SK-N-SH (cell line): ENCODE measurements at regions not wholly inside any gene's neighbourhood (a gene's known extent, or its start where the extent isn't known, plus 50 kb on each side); places are given as distances from the start of the nearest gene placed in this dataset.

Experiments used
- CTCF ChIA-PET: fragments of 300-600, 350-600 bp; formaldehyde crosslinking; extraction: SDS; loops from one replicate; lab custom pipeline; 2021; lab: Yijun Ruan, JAX
- POLR2A ChIA-PET: fragments of 350-600 bp; sonication (Branson Sonifier 250); formaldehyde crosslinking; extraction: SDS; loops from one replicate; lab custom pipeline; 2020; ENCODE audit warnings: antibody characterized with exemption, inconsistent platforms; lab: Yijun Ruan, JAX
- DNase-seq: peaks from one replicate; pipeline ENCODE4 v3.0.0; 2012
- H2AFZ ChIP-seq: fragments of 200-600 bp; sonication (generic); 2 replicates; pipeline ENCODE4 v1.8.1; 2016; ENCODE audit warnings: antibody characterized with exemption, mild to moderate bottlenecking, low read depth
- H3F3A ChIP-seq: fragments of 200-600 bp; sonication (generic); replicated peaks from 2 replicates; pipeline ENCODE3; 2016; ENCODE audit warnings: antibody characterized with exemption, mild to moderate bottlenecking; ENCODE audit not compliant: insufficient read depth
- H3K27ac ChIP-seq, 2 experiments: fragments of 200-500 bp in 1 of 2; fragments of 200-600 bp in 1 of 2; sonication (Bioruptor generic) in 1 of 2; sonication (generic), shearing (Covaris generic) in 1 of 2; 2 replicates each; pipeline versions ENCODE4 v1.5.1 to v1.6.1; 2014 to 2016; ENCODE audit warnings: low read depth in 2 of 2, inconsistent platforms in 1 of 2, low read length in 1 of 2, mild to moderate bottlenecking in 1 of 2, mixed read lengths in 1 of 2
- H3K27me3 ChIP-seq: fragments of 200-600 bp; sonication (generic), shearing (Covaris generic); 2 replicates; pipeline ENCODE4 v1.6.1; 2016; ENCODE audit warnings: mixed run types; ENCODE audit not compliant: insufficient read depth
- H3K36me3 ChIP-seq, 2 experiments: fragments of 200-500 bp in 1 of 2; fragments of 200-600 bp in 1 of 2; sonication (Bioruptor generic) in 1 of 2; sonication (generic) in 1 of 2; replicated peaks in 1 of 2; 2 replicates each; pipeline versions ENCODE3 to v1.5.1; 2014 to 2016; ENCODE audit warnings: low read length in 1 of 2, mild to moderate bottlenecking in 1 of 2; ENCODE audit not compliant: insufficient read depth in 2 of 2, control insufficient read depth in 1 of 2
- H3K4me1 ChIP-seq, 2 experiments: fragments of 200-500 bp in 1 of 2; fragments of 200-600 bp in 1 of 2; sonication (Bioruptor generic) in 1 of 2; sonication (generic), shearing (Covaris generic) in 1 of 2; 2 replicates each; pipeline versions ENCODE4 v1.5.1 to v1.6.1; 2014 to 2016; ENCODE audit warnings: low read depth in 1 of 2, low read length in 1 of 2, mixed run types in 1 of 2; ENCODE audit not compliant: insufficient read depth in 2 of 2, control insufficient read depth in 1 of 2
- H3K4me2 ChIP-seq: fragments of 200-600 bp; sonication (generic), shearing (Covaris generic); 2 replicates; pipeline ENCODE4 v1.6.1; 2017; ENCODE audit warnings: mixed run types
- H3K4me3 ChIP-seq, 2 experiments: fragments of 200-500 bp in 1 of 2; fragments of 200-600 bp in 1 of 2; sonication (Bioruptor generic) in 1 of 2; sonication (generic), shearing (Covaris generic) in 1 of 2; 2 replicates each; pipeline versions ENCODE4 v1.5.1 to v1.8.1; 2014 to 2016; ENCODE audit warnings: low read depth in 2 of 2, inconsistent platforms in 1 of 2, low read length in 1 of 2, mild to moderate bottlenecking in 1 of 2, mixed read lengths in 1 of 2, moderate library complexity in 1 of 2
- H3K79me2 ChIP-seq: fragments of 200-600 bp; sonication (generic); 2 replicates; pipeline ENCODE4 v1.8.1; 2017; ENCODE audit warnings: mild to moderate bottlenecking; ENCODE audit not compliant: insufficient read depth
- H3K9ac ChIP-seq: fragments of 200-600 bp; sonication (generic); 2 replicates; pipeline ENCODE4 v1.6.1; 2017; ENCODE audit warnings: mixed run types
- H3K9me2 ChIP-seq: fragments of 200-600 bp; sonication (generic); 2 replicates; pipeline ENCODE4 v1.6.1; 2017; ENCODE audit warnings: mixed run types
- H3K9me3 ChIP-seq: fragments of 200-600 bp; sonication (generic); 2 replicates; pipeline ENCODE4 v1.6.1; 2017; ENCODE audit warnings: mixed run types, mild to moderate bottlenecking, moderate library complexity
- H4K20me1 ChIP-seq: fragments of 200-600 bp; sonication (generic); 2 replicates; pipeline ENCODE4 v1.6.1; 2017; ENCODE audit warnings: mild to moderate bottlenecking, mixed run types; ENCODE audit not compliant: insufficient read depth
- FOXJ3 ChIP-seq: sonication (generic); formaldehyde crosslinking; IDR thresholded peaks from 2 replicates; pipeline ENCODE4 v1.5.1; 2020; ENCODE audit warnings: mild to moderate bottlenecking, missing genetic modification reagents
- GATA2 ChIP-seq: sonication (generic); formaldehyde crosslinking; IDR thresholded peaks from 2 replicates; pipeline ENCODE4 v1.5.0; 2020; ENCODE audit warnings: mild to moderate bottlenecking, missing genetic modification reagents
- JUND ChIP-seq: IDR thresholded peaks from 2 replicates; pipeline ENCODE4 v1.4.0; 2012
- MEF2A ChIP-seq: IDR thresholded peaks from 2 replicates; pipeline ENCODE4 v1.4.0; 2012; ENCODE audit warnings: low read depth, borderline replicate concordance
- MXI1 ChIP-seq: IDR thresholded peaks from 2 replicates; pipeline ENCODE4 v1.6.1; 2012; ENCODE audit warnings: mild to moderate bottlenecking, low read depth, low read length, improper control_type of control experiment
- NFIC ChIP-seq: IDR thresholded peaks from 2 replicates; pipeline ENCODE4 v1.4.0; 2012; ENCODE audit warnings: borderline replicate concordance
- NRF1 ChIP-seq: IDR thresholded peaks from 2 replicates; pipeline ENCODE4 v1.6.1; 2012; ENCODE audit warnings: low read depth, mild to moderate bottlenecking, low read length
- PBX3 ChIP-seq: IDR thresholded peaks from 2 replicates; pipeline ENCODE4; 2012
- POLR2AphosphoS5 ChIP-seq: IDR thresholded peaks from 2 replicates; pipeline ENCODE4 v1.6.1; 2012; ENCODE audit warnings: low read depth, low read length
- RAD21 ChIP-seq: IDR thresholded peaks from 2 replicates; pipeline ENCODE4 v1.6.1; 2012; ENCODE audit warnings: mild to moderate bottlenecking, low read length
- RCOR1 ChIP-seq: fragments of 150-350 bp; IDR thresholded peaks from 2 replicates; pipeline ENCODE4 v1.6.1; 2017; ENCODE audit warnings: antibody characterized with exemption, low read length
- RFX5 ChIP-seq: IDR thresholded peaks from 2 replicates; pipeline ENCODE4 v1.6.1; 2012; ENCODE audit warnings: mild to moderate bottlenecking, improper control_type of control experiment, low read length
- RXRA ChIP-seq: IDR thresholded peaks from 2 replicates; pipeline ENCODE4 v1.4.0; 2012; ENCODE audit warnings: low read depth, mild to moderate bottlenecking, borderline replicate concordance
- SIN3A ChIP-seq: IDR thresholded peaks from 2 replicates; pipeline ENCODE4 v1.6.1; 2012; ENCODE audit warnings: low read depth, mild to moderate bottlenecking, low read length, moderate library complexity, borderline replicate concordance
- TAF1 ChIP-seq: IDR thresholded peaks from 2 replicates; pipeline ENCODE4 v1.6.1; 2012; ENCODE audit warnings: low read depth, mild to moderate bottlenecking, low read length, moderate library complexity, borderline replicate concordance
- WGBS: methylation state at CpG from one replicate; pipeline ENCODE4 v1.1.6; 2017; ENCODE audit warnings: low lambda C conversion rate; 5-methylcytosine and 5-hydroxymethylcytosine counted together
- TF ChIP-seq, protein P1 (sequence below): fragments of 150-350 bp; IDR thresholded peaks from 2 replicates; pipeline ENCODE4 v1.6.1; 2016; ENCODE audit warnings: mild to moderate bottlenecking, low read depth, low read length
- TF ChIP-seq, protein P2 (sequence below): IDR thresholded peaks from 2 replicates; pipeline ENCODE4 v1.6.1; 2012; ENCODE audit warnings: mild to moderate bottlenecking, low read depth, low read length, moderate library complexity
- TF ChIP-seq, protein P3 (sequence below): IDR thresholded peaks from 2 replicates; pipeline ENCODE4 v1.4.0; 2012; ENCODE audit warnings: low read depth, borderline replicate concordance
- TF ChIP-seq, protein P4 (sequence below): fragments of 150-350 bp; IDR thresholded peaks from 2 replicates; pipeline ENCODE4 v1.6.1; 2017; ENCODE audit warnings: antibody characterized with exemption, low read length, low read depth, borderline replicate concordance

DNA sequence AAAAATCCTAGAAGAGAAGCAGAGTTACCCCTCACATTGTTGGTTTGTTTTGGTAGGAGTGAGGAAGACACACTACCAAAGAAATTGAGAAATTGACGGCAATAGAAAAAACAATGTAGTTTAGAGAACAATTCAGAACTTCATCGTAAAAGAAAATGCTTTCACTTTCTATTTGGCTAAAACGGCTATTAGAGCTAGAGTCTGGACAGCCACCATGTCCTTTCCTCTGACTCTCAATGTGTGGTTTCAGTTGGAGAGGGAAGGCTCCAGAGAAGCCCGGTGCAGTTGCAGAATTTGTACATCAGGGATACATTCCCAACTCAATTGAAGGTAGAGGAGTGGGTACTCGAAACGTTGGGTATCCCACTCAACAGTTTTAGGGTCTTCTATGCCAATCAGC is 535.3 kb downstream of the GALC start:
- TF ChIP-seq RCOR1 = no peak
- no peak for TF ChIP-seq JUND
- TF ChIP-seq NRF1 = no peak
- no peak for TF ChIP-seq GATA2
- TF ChIP-seq, protein P1, sequence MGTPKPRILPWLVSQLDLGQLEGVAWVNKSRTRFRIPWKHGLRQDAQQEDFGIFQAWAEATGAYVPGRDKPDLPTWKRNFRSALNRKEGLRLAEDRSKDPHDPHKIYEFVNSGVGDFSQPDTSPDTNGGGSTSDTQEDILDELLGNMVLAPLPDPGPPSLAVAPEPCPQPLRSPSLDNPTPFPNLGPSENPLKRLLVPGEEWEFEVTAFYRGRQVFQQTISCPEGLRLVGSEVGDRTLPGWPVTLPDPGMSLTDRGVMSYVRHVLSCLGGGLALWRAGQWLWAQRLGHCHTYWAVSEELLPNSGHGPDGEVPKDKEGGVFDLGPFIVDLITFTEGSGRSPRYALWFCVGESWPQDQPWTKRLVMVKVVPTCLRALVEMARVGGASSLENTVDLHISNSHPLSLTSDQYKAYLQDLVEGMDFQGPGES = no peak
- TF ChIP-seq NFIC = no peak
- TF ChIP-seq MXI1 = no peak
- TF ChIP-seq, protein P2, sequence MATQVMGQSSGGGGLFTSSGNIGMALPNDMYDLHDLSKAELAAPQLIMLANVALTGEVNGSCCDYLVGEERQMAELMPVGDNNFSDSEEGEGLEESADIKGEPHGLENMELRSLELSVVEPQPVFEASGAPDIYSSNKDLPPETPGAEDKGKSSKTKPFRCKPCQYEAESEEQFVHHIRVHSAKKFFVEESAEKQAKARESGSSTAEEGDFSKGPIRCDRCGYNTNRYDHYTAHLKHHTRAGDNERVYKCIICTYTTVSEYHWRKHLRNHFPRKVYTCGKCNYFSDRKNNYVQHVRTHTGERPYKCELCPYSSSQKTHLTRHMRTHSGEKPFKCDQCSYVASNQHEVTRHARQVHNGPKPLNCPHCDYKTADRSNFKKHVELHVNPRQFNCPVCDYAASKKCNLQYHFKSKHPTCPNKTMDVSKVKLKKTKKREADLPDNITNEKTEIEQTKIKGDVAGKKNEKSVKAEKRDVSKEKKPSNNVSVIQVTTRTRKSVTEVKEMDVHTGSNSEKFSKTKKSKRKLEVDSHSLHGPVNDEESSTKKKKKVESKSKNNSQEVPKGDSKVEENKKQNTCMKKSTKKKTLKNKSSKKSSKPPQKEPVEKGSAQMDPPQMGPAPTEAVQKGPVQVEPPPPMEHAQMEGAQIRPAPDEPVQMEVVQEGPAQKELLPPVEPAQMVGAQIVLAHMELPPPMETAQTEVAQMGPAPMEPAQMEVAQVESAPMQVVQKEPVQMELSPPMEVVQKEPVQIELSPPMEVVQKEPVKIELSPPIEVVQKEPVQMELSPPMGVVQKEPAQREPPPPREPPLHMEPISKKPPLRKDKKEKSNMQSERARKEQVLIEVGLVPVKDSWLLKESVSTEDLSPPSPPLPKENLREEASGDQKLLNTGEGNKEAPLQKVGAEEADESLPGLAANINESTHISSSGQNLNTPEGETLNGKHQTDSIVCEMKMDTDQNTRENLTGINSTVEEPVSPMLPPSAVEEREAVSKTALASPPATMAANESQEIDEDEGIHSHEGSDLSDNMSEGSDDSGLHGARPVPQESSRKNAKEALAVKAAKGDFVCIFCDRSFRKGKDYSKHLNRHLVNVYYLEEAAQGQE = no peak
- TF ChIP-seq TAF1 = no peak
- TF ChIP-seq PBX3 = no peak
- no peak for TF ChIP-seq SIN3A
- no peak for TF ChIP-seq RFX5
- TF ChIP-seq MEF2A = no peak
- TF ChIP-seq, protein P3, sequence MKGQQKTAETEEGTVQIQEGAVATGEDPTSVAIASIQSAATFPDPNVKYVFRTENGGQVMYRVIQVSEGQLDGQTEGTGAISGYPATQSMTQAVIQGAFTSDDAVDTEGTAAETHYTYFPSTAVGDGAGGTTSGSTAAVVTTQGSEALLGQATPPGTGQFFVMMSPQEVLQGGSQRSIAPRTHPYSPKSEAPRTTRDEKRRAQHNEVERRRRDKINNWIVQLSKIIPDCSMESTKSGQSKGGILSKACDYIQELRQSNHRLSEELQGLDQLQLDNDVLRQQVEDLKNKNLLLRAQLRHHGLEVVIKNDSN = no peak
- no peak for TF ChIP-seq POLR2AphosphoS5
- no peak for TF ChIP-seq FOXJ3 (CRISPR knock-in tag)
- no peak for TF ChIP-seq RXRA
- TF ChIP-seq, protein P4, sequence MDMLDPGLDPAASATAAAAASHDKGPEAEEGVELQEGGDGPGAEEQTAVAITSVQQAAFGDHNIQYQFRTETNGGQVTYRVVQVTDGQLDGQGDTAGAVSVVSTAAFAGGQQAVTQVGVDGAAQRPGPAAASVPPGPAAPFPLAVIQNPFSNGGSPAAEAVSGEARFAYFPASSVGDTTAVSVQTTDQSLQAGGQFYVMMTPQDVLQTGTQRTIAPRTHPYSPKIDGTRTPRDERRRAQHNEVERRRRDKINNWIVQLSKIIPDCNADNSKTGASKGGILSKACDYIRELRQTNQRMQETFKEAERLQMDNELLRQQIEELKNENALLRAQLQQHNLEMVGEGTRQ = no peak
- TF ChIP-seq RAD21 = no peak
- TF ChIP-seq, all 33 proteins: peak for 0

More for the DNA sequence above, 535.3 kb downstream of the GALC start:
- POLR2A ChIA-PET = no interaction called here
- no peaks in the 10 kb centered on the region for H3F3A ChIP-seq
- no peaks in the 10 kb centered on the region for H3K4me1 ChIP-seq
- H3K9ac ChIP-seq = no peak overlapping the region
- H4K20me1 ChIP-seq = no peaks in the 10 kb centered on the region
- no peaks in the 10 kb centered on the region for H3K27me3 ChIP-seq
- CTCF ChIA-PET = no interaction called here
- DNase-seq = no peak
- WGBS = 5% methylated on average over 6 of the region's 6 CpGs
- no peaks in the 10 kb centered on the region for H3K9me2 ChIP-seq
- no peaks in the 10 kb centered on the region for H3K9me3 ChIP-seq
- H2AFZ ChIP-seq = no peak overlapping the region
- no peak overlapping the region for H3K4me3 ChIP-seq
- no peak overlapping the region for H3K4me2 ChIP-seq
- H3K27ac ChIP-seq = no peak overlapping the region
- no peaks in the 10 kb centered on the region for H3K36me3 ChIP-seq
- H3K79me2 ChIP-seq = no peaks in the 10 kb centered on the region
